Calu3 (cell line): ENCODE measurements at regions not wholly inside any gene's neighbourhood (a gene's known extent, or its start where the extent isn't known, plus 50 kb on each side); places are given as distances from the start of the nearest gene placed in this dataset.
"Not testable (repeated sequence)": the region's sequence is repeated elsewhere in the genome, so short reads cannot be mapped to it uniquely, and the experiment has no call there.

Experiments used
- BruUV-seq: library from RNA; stranded (reverse); fragments of 400-500 nt; replicated peaks from 2 replicates; lab custom pipeline; 2021; lab: Mats Ljungman, UMichigan
- CTCF ChIA-PET: fragments of 300-600 bp; sonication (Branson Sonifier 250); formaldehyde crosslinking; loops from one replicate; lab custom pipeline; 2022; ENCODE audit warnings: antibody characterized with exemption; lab: Charles Lee
- DNase-seq: peaks from one replicate; pipeline ENCODE4 v3.0.0; 2022
- H3K27ac Mint-ChIP-seq: one replicate; pipeline ENCODE4 v1.8.0; 2022; ENCODE audit warnings: mixed read lengths; ENCODE audit not compliant: unreplicated experiment
- H3K27me3 Mint-ChIP-seq: one replicate; pipeline ENCODE4 v1.8.0; 2022; ENCODE audit warnings: mixed read lengths; ENCODE audit not compliant: unreplicated experiment
- H3K36me3 Mint-ChIP-seq: one replicate; pipeline ENCODE4 v1.8.0; 2022; ENCODE audit warnings: mild to moderate bottlenecking, moderate library complexity, mixed read lengths; ENCODE audit not compliant: insufficient read depth, unreplicated experiment
- H3K4me1 Mint-ChIP-seq: one replicate; pipeline ENCODE4 v1.8.0; 2022; ENCODE audit warnings: mild to moderate bottlenecking, low read depth, mixed read lengths; ENCODE audit not compliant: unreplicated experiment
- H3K4me3 Mint-ChIP-seq: one replicate; pipeline ENCODE4 v1.8.0; 2022; ENCODE audit warnings: mild to moderate bottlenecking, low read depth, moderate library complexity, mixed read lengths; ENCODE audit not compliant: unreplicated experiment
- H3K9me3 Mint-ChIP-seq: one replicate; pipeline ENCODE4 v1.8.0; 2022; ENCODE audit warnings: low read depth, mixed read lengths; ENCODE audit not compliant: unreplicated experiment
- CTCF ChIP-seq: fragments of 200-600 bp; IDR thresholded peaks from one replicate; pipeline ENCODE4 v1.8.0; 2022; ENCODE audit warnings: antibody characterized with exemption; ENCODE audit not compliant: unreplicated experiment
- intact Hi-C: fragments of 100-400 bp; cut with micrococcal nuclease; formaldehyde crosslinking; loops from one replicate; pipeline ENCODE4 v1.10.0; 2022; ENCODE audit not compliant: unreplicated experiment

DNA sequence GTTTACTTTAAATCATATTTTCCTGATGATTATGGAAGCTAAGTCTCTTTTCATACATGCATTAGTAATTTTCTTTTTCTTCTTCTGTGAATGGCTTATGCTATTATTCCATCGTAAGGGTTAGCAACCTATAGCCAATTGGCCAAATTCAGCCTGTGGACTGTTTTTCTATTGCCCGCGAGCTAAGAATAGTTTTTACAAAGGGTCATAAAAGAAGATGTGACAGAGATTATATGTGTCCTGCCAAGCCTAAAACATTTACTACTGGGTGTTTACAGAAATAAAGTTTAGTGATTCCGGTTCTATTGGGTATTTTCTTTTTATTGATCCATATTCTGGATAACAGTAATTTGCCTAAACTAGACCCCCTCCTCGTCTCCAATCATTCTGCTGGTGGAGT lies 268.8 kb upstream of the DIO3 start:
- Mint-ChIP-seq H3K4me1 (no peaks in the 10 kb centered on the region), H3K36me3 (no peaks in the 10 kb centered on the region), H3K27me3 (peaks cover 61% of the 10 kb centered on the region), H3K4me3 (no peak overlapping the region), H3K27ac (no peak overlapping the region), H3K9me3 (peaks cover 5% of the 10 kb centered on the region)
- TF ChIP-seq CTCF, result no peak
- CTCF ChIA-PET, result no interaction called here
- DNase-seq, result no peak
- BruUV-seq, result no TSS peak
- intact Hi-C loops, result no loop called here

GRCh38 chr14:101293605-101294004 lies 267.7 kb upstream of the DIO3 start:
- Mint-ChIP-seq H3K27me3 (peaks cover 49% of the 10 kb centered on the region), H3K4me1 (no peaks in the 10 kb centered on the region), H3K9me3 (peaks cover 5% of the 10 kb centered on the region), H3K36me3 (no peaks in the 10 kb centered on the region), H3K4me3 (no peak overlapping the region), H3K27ac (no peak overlapping the region)
- no TSS peak for BruUV-seq
- CTCF ChIA-PET, result no interaction called here
- no peak for DNase-seq
- intact Hi-C loops, result no loop called here
- TF ChIP-seq CTCF, result no peak

GRCh38 chr14:101294136-101294535 lies 267.2 kb upstream of the DIO3 start:
- Mint-ChIP-seq H3K36me3 (no peaks in the 10 kb centered on the region), H3K27ac (no peak overlapping the region), H3K27me3 (peaks cover 44% of the 10 kb centered on the region), H3K4me1 (no peaks in the 10 kb centered on the region), H3K9me3 (peaks cover 5% of the 10 kb centered on the region), H3K4me3 (no peak overlapping the region)
- CTCF ChIA-PET, result no interaction called here
- BruUV-seq, result no TSS peak
- DNase-seq, result no peak
- intact Hi-C loops, result no loop called here
- no peak for TF ChIP-seq CTCF

DNA sequence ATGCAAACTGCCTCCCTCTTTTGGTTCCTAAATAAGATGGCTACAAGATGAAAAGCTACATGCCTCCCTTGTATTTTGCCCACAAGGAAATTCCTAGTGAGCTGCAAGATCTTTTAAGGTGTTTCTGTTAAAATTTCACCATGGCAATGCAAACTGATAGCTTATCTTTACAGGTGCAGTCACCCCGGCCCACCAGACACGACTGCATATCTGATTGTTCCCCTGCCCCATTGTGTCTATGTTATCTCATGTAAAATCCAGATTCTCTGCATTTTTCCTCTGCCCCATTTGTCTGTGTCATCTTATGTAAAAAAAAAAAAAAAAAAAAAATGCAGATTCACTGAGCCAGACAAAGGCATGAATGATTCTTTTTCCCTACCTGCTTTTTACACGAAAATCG lies 261.5 kb upstream of the DIO3 start:
- not testable (repeated sequence) for H3K9me3 Mint-ChIP-seq, BruUV-seq, H3K4me3 Mint-ChIP-seq, DNase-seq, H3K27ac Mint-ChIP-seq, H3K4me1 Mint-ChIP-seq, H3K27me3 Mint-ChIP-seq, H3K36me3 Mint-ChIP-seq
- CTCF ChIA-PET, result interaction anchor here (0.7 kb wide), 1 partner anchor 375 kb away, joined by 8 read pairs; no protein-coding TSS in a partner anchor
- intact Hi-C loops, result loop anchor here (5.0 kb wide), 1 partner anchor 113 kb away; no protein-coding TSS in a partner anchor

GRCh38 chr14:101301011-101301410 lies 260.3 kb upstream of the DIO3 start:
- CTCF ChIA-PET, result no interaction called here
- no peak for DNase-seq
- no peak overlapping the region for H3K27ac Mint-ChIP-seq
- intact Hi-C loops, result loop anchor here (5.0 kb wide), 1 partner anchor 111 kb away; no protein-coding TSS in a partner anchor
- H3K36me3 Mint-ChIP-seq, result no peaks in the 10 kb centered on the region
- peaks cover 5% of the 10 kb centered on the region for H3K9me3 Mint-ChIP-seq
- TF ChIP-seq CTCF, result no peak
- no peaks in the 10 kb centered on the region for H3K4me1 Mint-ChIP-seq
- H3K4me3 Mint-ChIP-seq, result no peak overlapping the region
- BruUV-seq, result no TSS peak
- no peaks in the 10 kb centered on the region for H3K27me3 Mint-ChIP-seq

- H3K27me3 Mint-ChIP-seq, intact Hi-C loops, CTCF ChIA-PET, DNase-seq, H3K36me3 Mint-ChIP-seq, H3K9me3 Mint-ChIP-seq, BruUV-seq, H3K27ac Mint-ChIP-seq, H3K4me1 Mint-ChIP-seq, H3K4me3 Mint-ChIP-seq: not testable (repeated sequence)
Measured at GRCh38 chr14:101307162-101307561, 254.1 kb upstream of the DIO3 start.

- BruUV-seq, DNase-seq, H3K27me3 Mint-ChIP-seq, intact Hi-C loops, H3K4me3 Mint-ChIP-seq, H3K27ac Mint-ChIP-seq, H3K4me1 Mint-ChIP-seq, CTCF ChIA-PET, H3K36me3 Mint-ChIP-seq: not testable (repeated sequence)
- peaks cover 14% of the 10 kb centered on the region for H3K9me3 Mint-ChIP-seq
Measured at GRCh38 chr14:101311186-101311585, 250.1 kb upstream of the DIO3 start.
